Loucy (cell line): ENCODE measurements at regions not wholly inside any gene's neighbourhood (a gene's known extent, or its start where the extent isn't known, plus 50 kb on each side); places are given as distances from the start of the nearest gene placed in this dataset.

ENCODE experiments used
- EZH2phosphoT487 ChIP-seq: fragments of 200-600 bp; IDR thresholded peaks from 2 replicates; pipeline ENCODE4 v1.6.1; 2018; ENCODE audit warnings: antibody characterized with exemption, mild to moderate bottlenecking, moderate library complexity, borderline replicate concordance
- TF ChIP-seq, protein P1 (sequence below): fragments of 200-600 bp; sonication (generic); conservative IDR thresholded peaks from 2 replicates; pipeline ENCODE4 v1.5.1; 2014; ENCODE audit warnings: mild to moderate bottlenecking, antibody characterized with exemption, low read length

DNA sequence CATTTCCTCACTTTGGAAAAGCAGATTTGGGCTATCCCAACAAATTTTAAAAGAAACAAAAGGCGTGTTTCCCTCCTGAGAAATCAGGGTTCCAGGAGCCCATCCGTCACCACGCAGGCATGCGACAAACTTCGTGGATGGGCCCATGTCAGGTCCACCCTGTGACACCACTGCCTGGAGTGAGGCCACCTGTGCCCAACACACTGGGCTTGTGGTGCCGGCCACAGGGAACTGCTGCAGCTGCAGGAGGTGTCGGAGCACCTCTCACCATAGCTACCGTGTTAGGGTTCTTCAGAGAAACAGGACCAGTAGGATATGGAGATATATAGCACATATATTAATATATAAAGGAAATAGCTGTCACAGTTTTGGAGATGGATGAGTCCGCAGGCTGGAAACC lies 53.0 kb upstream of the BCL11B start:
- TF ChIP-seq, protein P1, sequence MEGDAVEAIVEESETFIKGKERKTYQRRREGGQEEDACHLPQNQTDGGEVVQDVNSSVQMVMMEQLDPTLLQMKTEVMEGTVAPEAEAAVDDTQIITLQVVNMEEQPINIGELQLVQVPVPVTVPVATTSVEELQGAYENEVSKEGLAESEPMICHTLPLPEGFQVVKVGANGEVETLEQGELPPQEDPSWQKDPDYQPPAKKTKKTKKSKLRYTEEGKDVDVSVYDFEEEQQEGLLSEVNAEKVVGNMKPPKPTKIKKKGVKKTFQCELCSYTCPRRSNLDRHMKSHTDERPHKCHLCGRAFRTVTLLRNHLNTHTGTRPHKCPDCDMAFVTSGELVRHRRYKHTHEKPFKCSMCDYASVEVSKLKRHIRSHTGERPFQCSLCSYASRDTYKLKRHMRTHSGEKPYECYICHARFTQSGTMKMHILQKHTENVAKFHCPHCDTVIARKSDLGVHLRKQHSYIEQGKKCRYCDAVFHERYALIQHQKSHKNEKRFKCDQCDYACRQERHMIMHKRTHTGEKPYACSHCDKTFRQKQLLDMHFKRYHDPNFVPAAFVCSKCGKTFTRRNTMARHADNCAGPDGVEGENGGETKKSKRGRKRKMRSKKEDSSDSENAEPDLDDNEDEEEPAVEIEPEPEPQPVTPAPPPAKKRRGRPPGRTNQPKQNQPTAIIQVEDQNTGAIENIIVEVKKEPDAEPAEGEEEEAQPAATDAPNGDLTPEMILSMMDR: no peak
- TF ChIP-seq EZH2phosphoT487: no peak
